ENCODE measurements at regions not wholly inside any gene's neighbourhood (a gene's known extent, or its start where the extent isn't known, plus 50 kb on each side); places are given as distances from the start of the nearest gene placed in this dataset.
A peak's percentile ranks its signal among the peaks of the same experiment; 100 is the strongest.

- no peak for FAIRE-seq
These were observed 62.7 kb upstream of the BRINP3 start for GRCh38 chr1:190540366-190540765.

DNA sequence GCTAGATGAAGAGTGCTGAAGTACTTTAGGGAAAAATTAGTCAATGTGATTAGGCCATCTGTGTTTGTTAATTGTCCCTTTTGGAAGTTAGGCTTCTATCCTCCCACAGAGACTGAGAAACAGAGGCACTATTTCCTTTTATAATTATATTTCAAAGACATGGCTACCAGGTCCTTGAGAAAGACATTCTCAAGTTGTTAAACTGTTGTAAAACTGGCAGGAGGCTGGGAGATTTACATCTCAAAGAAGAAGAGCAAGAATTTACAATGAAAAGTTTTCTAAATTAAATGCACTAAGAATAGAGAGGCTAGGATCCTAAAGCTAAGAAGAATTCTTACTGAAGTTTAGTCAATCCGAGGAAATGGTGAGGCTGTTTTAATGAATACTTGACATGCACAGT lies 74.0 kb upstream of the BRINP3 start:
- FAIRE-seq, result no peak

DNA sequence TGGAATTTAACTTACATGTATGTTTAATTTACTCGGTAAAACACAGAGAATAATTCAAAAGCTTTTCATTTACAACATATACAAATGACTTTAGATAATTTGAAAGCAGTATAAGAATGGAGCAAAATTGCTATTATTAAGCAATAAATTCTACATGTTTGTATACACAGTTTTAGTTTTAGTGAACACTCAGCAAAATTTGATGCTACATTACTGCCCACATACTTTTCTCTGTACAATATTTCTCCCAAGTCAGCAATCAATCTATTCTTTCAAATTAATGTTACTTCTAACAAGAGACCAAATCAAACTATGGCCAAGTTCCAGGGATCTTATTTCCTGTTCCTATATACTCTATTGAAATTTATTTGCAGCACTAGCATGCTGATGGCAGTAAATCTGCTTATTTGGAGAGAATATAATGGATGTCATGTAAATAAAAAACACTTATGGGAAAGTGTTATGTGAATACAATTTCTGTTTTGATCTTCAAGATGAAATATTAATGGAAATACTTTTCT lies 82.6 kb upstream of the BRINP3 start:
- FAIRE-seq, result no peak

GRCh38 chr1:190563230-190563629 lies 85.6 kb upstream of the BRINP3 start:
- FAIRE-seq, result no peak

DNA sequence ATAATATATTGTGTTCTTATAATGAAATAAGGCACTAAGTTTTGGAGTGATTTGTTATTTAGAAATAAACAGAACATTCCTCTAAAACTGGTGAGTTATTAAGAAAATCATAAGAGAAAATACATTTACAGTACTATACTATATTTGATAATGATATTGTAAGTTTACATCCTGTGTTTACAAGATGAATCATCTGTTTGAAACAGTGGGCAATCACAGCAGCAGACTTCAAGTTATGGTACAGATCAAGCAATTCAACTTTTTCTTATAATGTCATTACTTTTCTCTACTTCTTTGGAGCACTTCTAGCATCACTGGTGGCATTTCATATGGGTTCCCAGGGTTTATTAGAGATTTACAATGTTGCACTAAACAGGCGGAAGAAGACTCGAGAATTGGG lies 86.5 kb upstream of the BRINP3 start:
- FAIRE-seq, result no peak

GRCh38 chr1:190578017-190578416 lies 100.4 kb upstream of the BRINP3 start:
- no peak for FAIRE-seq

GRCh38 chr1:190578526-190578925 lies 100.9 kb upstream of the BRINP3 start:
- FAIRE-seq, result no peak

DNA sequence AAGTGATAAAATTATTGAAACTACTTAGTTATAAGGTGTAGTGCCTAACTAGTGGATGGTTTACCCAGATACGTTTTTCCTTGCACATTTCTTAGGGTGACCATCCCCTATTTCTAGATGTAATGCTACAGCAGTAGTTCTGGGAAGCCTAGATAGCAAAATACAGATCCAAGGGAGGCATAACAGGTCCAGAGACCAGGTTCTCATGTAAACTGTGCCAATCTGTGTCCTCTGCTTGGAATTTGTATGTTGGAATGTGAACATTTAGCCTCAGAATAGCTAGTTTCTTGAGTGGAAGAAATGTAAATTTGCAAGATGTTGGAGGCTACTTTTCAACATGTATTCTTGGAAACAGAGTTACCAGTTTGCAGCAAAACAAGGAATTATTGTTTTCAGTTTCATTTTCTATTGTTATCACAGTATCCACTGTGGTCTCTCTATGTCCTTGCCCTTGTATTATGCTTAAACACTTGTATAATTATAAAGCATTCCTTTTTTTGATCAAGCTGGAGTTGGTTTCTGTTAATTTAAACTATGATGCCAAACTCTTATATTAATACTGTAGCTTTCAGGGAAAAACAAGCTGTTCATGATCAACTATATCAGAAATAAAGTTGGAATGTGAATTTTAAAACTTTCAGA lies 102.0 kb upstream of the BRINP3 start:
- FAIRE-seq, result no peak

DNA sequence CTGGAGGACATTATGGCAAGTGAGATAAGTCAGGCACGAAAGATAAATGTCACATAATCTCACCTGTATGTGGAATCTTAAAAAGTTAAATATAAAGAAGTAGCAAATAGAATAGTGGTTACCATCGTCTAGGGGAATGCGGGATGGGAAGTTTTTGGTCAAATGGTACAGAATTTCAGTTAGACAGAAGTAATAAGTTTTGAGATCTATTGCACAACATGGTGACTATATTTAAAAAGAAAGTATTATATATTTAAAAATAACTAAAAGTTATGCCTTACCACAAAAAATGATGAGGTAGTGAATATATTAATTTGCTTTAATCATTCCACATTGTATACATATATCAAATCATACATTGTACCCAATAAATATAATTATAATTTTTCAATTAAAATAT lies 106.2 kb upstream of the BRINP3 start:
- peak; percentile 69 for FAIRE-seq

DNA sequence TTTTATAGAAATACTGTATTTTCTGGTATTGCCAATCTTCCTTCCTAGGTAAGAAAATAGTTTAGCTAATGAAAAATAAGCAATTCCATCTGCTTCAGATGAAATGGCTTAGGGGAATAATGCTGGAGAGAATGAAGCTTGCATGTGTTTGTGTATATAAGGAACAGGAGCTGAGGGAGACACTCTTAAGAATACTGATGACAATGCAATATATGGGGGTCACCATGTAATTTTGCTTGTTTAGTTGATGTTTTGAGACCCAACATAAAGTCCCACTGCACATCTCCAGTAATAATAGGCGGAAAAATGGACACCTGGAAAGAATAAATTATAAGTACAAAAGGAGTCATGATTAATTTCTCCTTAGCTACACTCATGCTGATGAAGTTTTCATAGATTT lies 110.8 kb upstream of the BRINP3 start:
- no peak for FAIRE-seq

- FAIRE-seq, result no peak
These were observed 117.8 kb upstream of the BRINP3 start for GRCh38 chr1:190595438-190595837.

GRCh38 chr1:190597294-190597693 lies 119.6 kb upstream of the BRINP3 start:
- FAIRE-seq, result peak; percentile 60

DNA sequence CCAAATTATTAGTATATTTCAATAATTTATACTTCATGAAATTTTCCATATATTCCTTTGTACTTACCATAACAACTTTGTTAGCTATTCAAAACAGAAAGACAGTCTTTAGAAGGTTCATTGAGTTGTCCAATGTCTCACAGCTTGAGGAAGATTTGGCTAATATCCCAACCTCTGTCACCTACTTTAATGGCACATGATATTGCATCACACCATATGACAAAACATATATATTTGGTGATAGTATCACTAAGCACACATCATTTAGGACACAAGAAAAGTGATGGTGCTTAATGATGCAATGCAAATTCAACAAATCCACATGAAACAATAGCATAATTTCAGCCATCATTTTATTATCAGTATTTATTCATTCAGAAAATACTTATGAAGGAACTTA lies 122.0 kb upstream of the BRINP3 start:
- FAIRE-seq, result no peak

DNA sequence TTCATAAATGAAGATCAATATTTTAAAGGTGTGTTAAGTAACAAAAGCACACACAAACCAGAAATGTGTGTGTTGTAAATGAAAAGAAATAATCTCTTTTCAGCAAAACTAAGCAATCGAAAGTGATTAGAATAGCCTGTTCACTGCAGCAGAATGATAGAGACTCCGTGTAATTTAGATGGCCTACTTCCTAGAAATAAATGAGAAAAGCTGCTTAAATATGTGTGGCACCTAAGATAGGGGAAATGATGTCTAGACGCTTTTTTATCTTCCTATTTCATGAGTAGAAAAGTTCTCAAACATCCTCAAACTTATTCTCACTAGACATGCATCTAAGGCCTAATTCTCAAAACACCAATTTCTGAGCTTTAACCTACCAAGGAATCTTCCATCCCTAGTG lies 124.7 kb upstream of the BRINP3 start:
- FAIRE-seq, result no peak

GRCh38 chr1:190608282-190608681 lies 130.6 kb upstream of the BRINP3 start:
- no peak for FAIRE-seq

GRCh38 chr1:190615818-190616217 lies 138.2 kb upstream of the BRINP3 start:
- FAIRE-seq, result no peak

DNA sequence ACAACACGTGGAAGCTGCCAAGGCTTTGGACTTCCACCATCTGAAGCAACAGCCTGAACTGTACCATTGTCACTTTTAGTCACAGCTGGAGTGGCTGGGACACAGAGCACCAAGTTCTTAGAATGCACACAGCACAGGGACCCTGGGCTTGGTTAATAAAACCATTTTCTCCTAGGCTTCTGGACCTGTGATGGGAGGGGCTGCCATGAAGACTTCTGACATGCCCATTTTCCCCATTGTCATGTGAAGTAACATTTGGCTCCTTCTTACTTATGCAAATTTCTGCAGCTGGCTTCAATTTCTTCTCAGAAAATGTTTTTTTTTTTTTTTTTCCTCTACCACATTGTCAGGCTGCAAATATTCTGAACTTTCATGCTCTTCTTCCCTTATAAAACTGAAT lies 138.6 kb upstream of the BRINP3 start:
- no peak for FAIRE-seq

DNA sequence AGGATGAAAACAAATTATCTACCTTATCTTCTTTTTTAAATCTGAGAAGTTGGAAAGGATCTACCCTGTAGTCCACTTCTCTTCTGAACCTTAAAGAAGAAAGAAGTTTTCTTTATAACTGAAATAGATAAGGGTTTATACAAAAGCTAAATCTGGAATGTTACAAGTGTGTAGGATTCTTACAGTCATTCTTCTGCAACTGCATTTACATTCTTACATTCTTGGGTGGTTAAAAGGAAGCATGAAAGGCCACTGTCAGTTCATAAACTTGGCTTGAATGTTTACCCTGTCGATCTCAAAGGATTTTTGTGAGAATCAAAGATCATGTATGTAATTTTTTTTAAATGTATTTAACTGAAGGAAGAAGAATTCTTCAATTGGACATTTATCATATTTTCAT lies 142.1 kb upstream of the BRINP3 start:
- no peak for FAIRE-seq

DNA sequence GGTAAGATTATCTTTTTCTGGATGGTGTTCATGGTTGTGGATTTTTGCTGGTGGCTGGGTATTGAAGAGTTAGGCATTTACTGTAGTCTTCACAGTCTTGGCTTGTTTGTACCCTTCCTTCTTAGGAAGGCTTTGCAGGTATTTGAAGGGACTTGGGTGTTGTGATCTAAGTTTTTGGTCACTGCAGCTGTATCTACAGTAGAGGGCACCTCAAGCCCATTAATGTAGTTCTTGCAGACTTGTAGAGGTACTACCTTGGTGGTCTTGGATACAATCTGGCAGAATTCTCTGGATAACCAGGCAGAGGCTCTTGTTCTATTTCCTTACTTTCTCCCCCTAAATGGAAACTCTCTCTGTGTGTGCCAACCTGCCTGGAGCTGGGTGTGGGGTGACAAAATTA lies 155.8 kb upstream of the BRINP3 start:
- no peak for FAIRE-seq

DNA sequence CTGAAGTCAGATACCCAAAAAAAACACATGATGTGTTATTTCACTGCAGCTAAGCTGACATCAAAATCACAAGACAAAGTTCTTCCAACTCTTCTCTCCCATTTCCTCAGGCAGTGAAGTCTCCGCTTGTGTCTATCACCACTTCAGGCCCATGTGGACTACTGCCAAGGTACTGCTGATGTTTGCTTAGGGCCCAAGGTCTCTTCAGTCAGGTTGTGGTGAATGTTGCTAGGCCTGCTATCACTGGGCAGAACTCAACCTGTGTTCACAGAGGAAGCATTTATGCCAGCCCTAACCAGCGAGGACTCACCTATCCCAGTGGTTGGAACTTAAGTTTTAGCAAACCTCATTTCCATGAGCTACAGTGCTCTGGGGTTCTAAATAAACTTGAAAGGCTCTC lies 156.5 kb upstream of the BRINP3 start:
- no peak for FAIRE-seq

GRCh38 chr1:190649553-190649952 lies 171.9 kb upstream of the BRINP3 start:
- FAIRE-seq, result no peak

DNA sequence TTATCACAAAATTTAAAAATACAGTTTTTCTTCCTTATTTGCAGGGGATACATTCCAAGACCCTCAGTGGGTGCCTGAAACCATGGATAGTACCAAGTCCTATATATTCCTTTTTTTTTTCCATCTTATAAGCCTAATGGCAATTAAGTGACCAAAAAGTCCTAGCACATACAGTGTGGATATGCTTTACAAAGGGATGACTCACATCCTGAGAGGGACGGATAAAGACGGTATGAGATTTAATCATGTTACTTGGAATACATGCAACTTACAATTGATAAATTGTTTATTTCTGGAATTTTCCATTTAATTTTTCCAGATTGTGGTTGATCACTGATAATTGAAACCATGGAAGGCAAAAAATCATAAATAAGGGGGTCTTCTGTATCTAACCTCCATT lies 181.2 kb upstream of the BRINP3 start:
- no peak for FAIRE-seq

DNA sequence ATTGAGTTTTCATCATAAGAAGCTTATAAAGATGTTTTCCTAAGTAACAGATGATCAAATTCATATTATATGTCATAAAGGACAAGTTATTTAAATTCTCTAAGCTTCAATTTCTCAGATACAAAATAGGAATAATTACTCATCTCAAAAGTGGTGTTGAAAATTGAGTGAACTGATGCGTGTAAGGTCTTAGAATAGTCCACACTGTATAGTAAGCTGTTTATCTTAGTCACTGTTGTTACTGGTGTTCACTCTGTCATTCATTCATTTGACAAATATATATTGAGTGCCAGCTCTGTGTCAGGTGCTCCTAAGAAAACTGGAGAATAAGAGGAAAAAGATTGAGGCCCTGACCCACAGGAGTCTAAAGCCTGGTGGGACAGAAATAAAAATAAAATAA lies 186.3 kb upstream of the BRINP3 start:
- no peak for FAIRE-seq

- FAIRE-seq, result no peak
These were observed 187.4 kb upstream of the BRINP3 start for GRCh38 chr1:190665045-190665444.

GRCh38 chr1:190667914-190668313 lies 190.2 kb upstream of the BRINP3 start:
- no peak for FAIRE-seq
